ENCODE measurements at regions not wholly inside any gene's neighbourhood (a gene's known extent, or its start where the extent isn't known, plus 50 kb on each side); places are given as distances from the start of the nearest gene placed in this dataset.

GRCh38 chr7:45256309-45256708 lies 98.7 kb downstream of the RAMP3 start (continued):
- TF ChIP-seq ETS1 (IDR thresholded peaks at IDR 0.05): no peak

- no peak for ATAC-seq
- H3K9me2 ChIP-seq (ENCODE audit: insufficient read depth): 0 out of 2 replicates have a peak, but pooled peaks cover 4% of the 10 kb centered on the region
- no peak overlapping the region for H2AFZ ChIP-seq
- DNase-seq (ENCODE audit: low spot score): no peak
- H3K36me3 ChIP-seq (ENCODE audit: insufficient read depth): no peaks in the 10 kb centered on the region
- H3K4me3 ChIP-seq: no peak overlapping the region
- Mint-ChIP-seq H3K36me3 (ENCODE audit: low read depth) (peaks cover 3% of the 10 kb centered on the region; the same call in 1 of the 3 replicates), H3K27me3 (ENCODE audit: insufficient read depth, low read depth, poor library complexity) (peaks cover 5% of the 10 kb centered on the region), H3K9me3 (peaks cover 4% of the 10 kb centered on the region; the same call in 2 of the 3 replicates), H3K27ac (no peak overlapping the region), H3K4me1 (peaks cover 8% of the 10 kb centered on the region), H3K4me3 (no peak overlapping the region)
- H4K20me1 ChIP-seq (replicated peaks; ENCODE audit: insufficient read depth): no peaks in the 10 kb centered on the region
- no peaks in the 10 kb centered on the region for H3K4me1 ChIP-seq (ENCODE audit: insufficient read depth)
- no peak overlapping the region for H3K27ac ChIP-seq (ENCODE audit: low read depth)
- H3F3A ChIP-seq (replicated peaks; ENCODE audit: low read depth): no peaks in the 10 kb centered on the region
- H3K4me2 ChIP-seq: no peak overlapping the region
- H3K27me3 ChIP-seq (ENCODE audit: insufficient read depth): no peaks in the 10 kb centered on the region
- H3K79me2 ChIP-seq (replicated peaks; ENCODE audit: insufficient read depth): no peaks in the 10 kb centered on the region
- TF ChIP-seq NANOG (IDR thresholded peaks at IDR 0.05; ENCODE audit: borderline replicate concordance): no peak
- no peak for TF ChIP-seq EZH2phosphoT487 (IDR thresholded peaks at IDR 0.05; ENCODE audit: unreplicated experiment)
- no peak for TF ChIP-seq ZNF114 (CRISPR knock-in tag; IDR thresholded peaks at IDR 0.05)
- no peak for TF ChIP-seq STAT1 (IDR thresholded peaks at IDR 0.05; ENCODE audit: unreplicated experiment)
- no peak for TF ChIP-seq REST (IDR thresholded peaks at IDR 0.05; ENCODE audit: unreplicated experiment)
- no peak for TF ChIP-seq ZNF331 (CRISPR knock-in tag; IDR thresholded peaks at IDR 0.05; ENCODE audit: low read depth)
- TF ChIP-seq CREB1 (CRISPR knock-in tag; IDR thresholded peaks at IDR 0.05; ENCODE audit: low read depth): no peak
- TF ChIP-seq ZNF462 (CRISPR knock-in tag; IDR thresholded peaks at IDR 0.05): no peak
- TF ChIP-seq EZH2 (IDR thresholded peaks at IDR 0.05; ENCODE audit: low read depth, unreplicated experiment): no peak
- TF ChIP-seq JUNB (IDR thresholded peaks at IDR 0.05; ENCODE audit: unreplicated experiment): no peak
- no peak for TF ChIP-seq ETS1 (IDR thresholded peaks at IDR 0.05)
- TF ChIP-seq POLR2AphosphoS5 (IDR thresholded peaks at IDR 0.05; ENCODE audit: low read depth): no peak
Observed at GRCh38 chr7:45256775-45257174, 99.2 kb downstream of the RAMP3 start.

All from GM23338 (cell line).